ENCODE measurements at regions not wholly inside any gene's neighbourhood (a gene's known extent, or its start where the extent isn't known, plus 50 kb on each side); places are given as distances from the start of the nearest gene placed in this dataset.

GRCh38 chr5:28448791-28449190 lies 1410.4 kb upstream of the CDH9 start:
- no peak for TF ChIP-seq POLR2AphosphoS5 (IDR thresholded peaks at IDR 0.05)
- peaks cover 6 to 21% of the 10 kb centered on the region in 2 donors for H3K9me3 ChIP-seq
- H3K27me3 ChIP-seq, result no peaks in the 10 kb centered on the region
- H3K27ac ChIP-seq, result no peak overlapping the region
- no peak for DNase-seq (ENCODE audit: low spot score in 2 of 2)
- H3K4me1 ChIP-seq, result no peaks in the 10 kb centered on the region
- H3K4me3 ChIP-seq, result no peak overlapping the region
- intact Hi-C loops (cut with DNase I; ENCODE audit: low total_unique reads), result no loop called here
- no peaks in the 10 kb centered on the region for H3K36me3 ChIP-seq

- Histone ChIP-seq H3K9me3 (no peaks in the 10 kb centered on the region), H3K27ac (no peak overlapping the region), H3K27me3 (no peaks in the 10 kb centered on the region), H3K36me3 (no peaks in the 10 kb centered on the region), H3K4me1 (no peaks in the 10 kb centered on the region), H3K4me3 (no peak overlapping the region)
- DNase-seq (ENCODE audit: low spot score in 2 of 2), result no peak
- no peak for TF ChIP-seq POLR2AphosphoS5 (IDR thresholded peaks at IDR 0.05)
- no peak for TF ChIP-seq POLR2A (IDR thresholded peaks at IDR 0.05)
- TF ChIP-seq CTCF (IDR thresholded peaks at IDR 0.05), result no peak
- intact Hi-C loops (cut with DNase I; ENCODE audit: low total_unique reads), result no loop called here
Observed at GRCh38 chr5:28430565-28431178, 1392.3 kb upstream of the CDH9 start.

DNA sequence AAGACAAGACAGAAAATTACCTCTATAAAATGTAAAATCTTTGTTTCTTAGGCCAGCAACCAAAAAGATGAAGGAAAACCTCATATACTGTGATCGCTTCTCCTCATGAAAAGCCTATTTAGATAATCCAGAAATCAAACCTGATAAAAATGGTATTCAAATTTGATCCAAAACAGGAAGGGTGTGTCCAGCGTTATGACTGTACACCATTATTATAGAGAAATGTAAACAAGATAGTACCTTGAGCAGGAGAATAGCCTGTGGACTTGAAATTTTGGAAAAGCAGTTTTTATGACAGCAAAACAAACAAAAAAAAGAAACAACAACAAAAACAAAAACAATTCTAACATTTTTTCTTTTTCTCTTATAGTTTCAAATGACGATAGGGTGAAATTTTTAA lies 1382.8 kb upstream of the CDH9 start:
- no peak for DNase-seq (ENCODE audit: low spot score in 2 of 2)
- intact Hi-C loops (cut with DNase I; ENCODE audit: low total_unique reads), result no loop called here
- H3K27ac ChIP-seq, result no peak overlapping the region
- TF ChIP-seq POLR2AphosphoS5 (IDR thresholded peaks at IDR 0.05) (no peak), CTCF (IDR thresholded peaks at IDR 0.05) (no peak), POLR2A (IDR thresholded peaks at IDR 0.05) (no peak)
- H3K9me3 ChIP-seq, result no peaks in the 10 kb centered on the region
- no peaks in the 10 kb centered on the region for H3K36me3 ChIP-seq
- no peaks in the 10 kb centered on the region for H3K27me3 ChIP-seq
- H3K4me1 ChIP-seq, result no peaks in the 10 kb centered on the region
- H3K4me3 ChIP-seq, result no peak overlapping the region

DNA sequence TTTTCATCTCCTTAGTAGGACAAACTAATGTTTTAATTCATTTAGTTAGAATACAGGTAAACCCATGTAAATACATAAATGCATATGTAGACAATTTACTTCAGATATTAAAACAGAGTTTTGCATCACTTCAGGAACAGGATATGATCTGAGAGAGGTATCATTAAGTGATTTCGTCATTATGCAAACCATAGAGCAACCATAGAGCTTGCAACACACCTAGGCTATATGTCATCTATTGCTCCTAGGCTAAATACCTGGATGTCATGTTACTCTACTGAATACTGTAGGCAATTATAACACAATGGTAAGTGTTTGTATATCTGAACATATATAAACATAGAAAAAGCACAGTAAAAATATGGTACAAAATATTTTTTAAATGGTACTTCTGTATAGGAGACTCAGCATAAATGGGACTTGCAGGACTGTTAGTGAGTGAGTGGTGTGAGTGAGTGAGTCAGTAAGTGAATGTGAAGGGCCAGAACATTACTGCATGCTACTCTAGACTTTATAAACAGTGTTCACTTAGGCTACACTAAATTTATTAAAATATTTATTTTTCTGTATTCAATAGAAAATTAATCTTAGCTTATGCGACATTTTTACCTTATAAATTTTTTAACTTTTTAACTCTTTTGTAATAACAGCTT lies 1377.5 kb upstream of the CDH9 start:
- no peaks in the 10 kb centered on the region for H3K4me1 ChIP-seq

DNA sequence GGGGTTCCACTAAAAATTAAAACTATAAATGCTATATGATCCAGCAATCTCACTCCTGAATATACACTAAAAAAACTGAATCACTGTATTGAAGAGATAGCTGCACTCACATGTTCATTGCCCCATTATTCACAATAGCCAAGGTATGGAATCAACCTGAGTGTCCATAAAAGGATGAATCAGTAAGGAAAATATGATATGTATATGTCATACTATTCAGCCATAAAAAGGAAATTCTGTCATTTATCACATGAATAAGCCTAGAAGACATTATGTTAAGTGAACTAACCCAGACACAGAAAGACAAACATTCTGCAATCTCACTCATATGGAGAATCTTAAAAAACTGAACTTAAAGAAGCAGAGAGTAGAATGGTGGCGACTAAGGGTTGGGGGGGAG lies 1376.2 kb upstream of the CDH9 start:
- intact Hi-C loops (cut with DNase I; ENCODE audit: low total_unique reads), result no loop called here
- no peaks in the 10 kb centered on the region for H3K36me3 ChIP-seq
- H3K27ac ChIP-seq, result no peak overlapping the region
- no peaks in the 10 kb centered on the region for H3K4me1 ChIP-seq
- H3K4me3 ChIP-seq, result no peak overlapping the region
- TF ChIP-seq CTCF (IDR thresholded peaks at IDR 0.05) (no peak), POLR2AphosphoS5 (IDR thresholded peaks at IDR 0.05) (no peak), POLR2A (IDR thresholded peaks at IDR 0.05) (no peak)
- no peaks in the 10 kb centered on the region for H3K9me3 ChIP-seq
- no peaks in the 10 kb centered on the region for H3K27me3 ChIP-seq
- DNase-seq (ENCODE audit: low spot score in 2 of 2), result no peak

More for the DNA sequence above, 1377.5 kb upstream of the CDH9 start:
- H3K27ac ChIP-seq, result no peak overlapping the region
- H3K9me3 ChIP-seq, result no peaks in the 10 kb centered on the region
- intact Hi-C loops (cut with DNase I; ENCODE audit: low total_unique reads), result no loop called here
- no peak for TF ChIP-seq CTCF (IDR thresholded peaks at IDR 0.05)
- no peak for TF ChIP-seq POLR2AphosphoS5 (IDR thresholded peaks at IDR 0.05)
- TF ChIP-seq POLR2A (IDR thresholded peaks at IDR 0.05), result no peak
- H3K36me3 ChIP-seq, result no peaks in the 10 kb centered on the region
- no peaks in the 10 kb centered on the region for H3K27me3 ChIP-seq
- no peak for DNase-seq (ENCODE audit: low spot score in 2 of 2)
- no peak overlapping the region for H3K4me3 ChIP-seq
